IPS-NIHi11 (cell line): ENCODE measurements at regions not wholly inside any gene's neighbourhood (a gene's known extent, or its start where the extent isn't known, plus 50 kb on each side); places are given as distances from the start of the nearest gene placed in this dataset.

Experiments
- DNase-seq: peaks from one replicate; pipeline ENCODE4 v3.0.0; 2012; ENCODE audit warnings: mixed read lengths, low spot score

GRCh38 chr6:113802779-113803178 is 54.4 kb upstream of the MARCKS start:
- DNase-seq: no peak

GRCh38 chr6:113805173-113805790 is 51.9 kb upstream of the MARCKS start:
- no peak for DNase-seq

DNA sequence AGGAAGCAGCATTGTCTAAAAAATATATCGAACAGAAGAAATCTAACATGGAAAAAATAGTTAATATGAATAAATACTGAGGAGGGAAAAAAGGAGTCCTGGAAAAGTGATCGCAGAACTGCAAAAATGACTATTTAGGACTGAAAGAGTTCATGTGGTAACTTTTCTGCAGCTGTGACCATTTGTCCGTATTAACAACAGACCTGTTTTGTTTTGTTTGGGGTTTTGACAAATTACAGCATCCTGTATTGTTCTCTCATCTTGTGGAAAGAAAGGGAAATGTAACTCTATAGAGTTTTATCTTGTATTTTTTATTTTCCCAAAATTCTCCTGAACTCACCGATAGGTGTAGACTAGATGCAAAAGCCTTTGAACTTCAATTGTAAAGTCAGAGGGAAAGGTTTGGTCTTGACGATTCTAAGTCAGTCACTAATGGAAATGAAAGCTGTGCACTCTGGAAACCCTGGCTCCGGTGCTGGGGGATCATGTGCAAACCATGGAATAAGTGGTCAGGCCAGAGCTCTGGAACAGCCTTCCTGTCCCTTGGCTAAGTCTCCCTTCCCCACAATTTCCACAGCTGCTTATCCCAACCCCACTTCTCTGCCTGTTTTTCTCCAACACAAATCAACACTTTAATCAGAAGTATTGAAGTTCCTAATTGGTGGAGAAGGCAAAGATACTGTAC is 51.2 kb upstream of the MARCKS start:
- no peak for DNase-seq
